D341Med (cell line): ENCODE measurements at regions not wholly inside any gene's neighbourhood (a gene's known extent, or its start where the extent isn't known, plus 50 kb on each side); places are given as distances from the start of the nearest gene placed in this dataset.
"Not testable (repeated sequence)": the region's sequence is repeated elsewhere in the genome, so short reads cannot be mapped to it uniquely, and the experiment has no call there.

Experiments used
- DNase-seq: peaks from one replicate; pipeline ENCODE4 v3.0.0; 2012; ENCODE audit warnings: low spot score

GRCh38 chr10:42690449-42691360 lies 52.3 kb upstream of the ZNF33B start:
- peak; percentile 15 for DNase-seq

GRCh38 chr10:42691361-42692120 lies 53.2 kb upstream of the ZNF33B start:
- peak; percentile 12 for DNase-seq

GRCh38 chr10:42697926-42698325 lies 59.6 kb upstream of the ZNF33B start:
- no peak for DNase-seq

GRCh38 chr10:42707234-42707633 lies 68.9 kb upstream of the ZNF33B start:
- no peak for DNase-seq

GRCh38 chr10:42719339-42719738 lies 63.3 kb upstream of the BMS1 start:
- not testable (repeated sequence) for DNase-seq

- DNase-seq: no peak
These were observed 60.0 kb upstream of the BMS1 start for GRCh38 chr10:42722575-42722974.

GRCh38 chr10:42723549-42723948 lies 59.0 kb upstream of the BMS1 start:
- DNase-seq: not testable (repeated sequence)

- DNase-seq: not testable (repeated sequence)
These were observed 57.9 kb upstream of the BMS1 start for GRCh38 chr10:42724660-42725059.

- DNase-seq: no peak
These were observed 50.3 kb upstream of the BMS1 start for GRCh38 chr10:42732266-42732665.
